ENCODE measurements at regions not wholly inside any gene's neighbourhood (a gene's known extent, or its start where the extent isn't known, plus 50 kb on each side); places are given as distances from the start of the nearest gene placed in this dataset.

GRCh38 chr9:78767490-78767889 lies 470.6 kb downstream of the PSAT1 start:
- H3K4me3 ChIP-seq (ENCODE audit: low read depth, low read length): no peak overlapping the region
- TF ChIP-seq CTCF (conservative IDR thresholded peaks at IDR 0.05; ENCODE audit: low read depth, low read length): no peak

GRCh38 chr9:78769690-78770089 lies 472.8 kb downstream of the PSAT1 start:
- TF ChIP-seq CTCF (conservative IDR thresholded peaks at IDR 0.05; ENCODE audit: low read depth, low read length): no peak
- H3K4me3 ChIP-seq (ENCODE audit: low read depth, low read length): no peak overlapping the region
- DNase-seq (ENCODE audit: low read depth): no peak

More at GRCh38 chr9:78767490-78767889, 470.6 kb downstream of the PSAT1 start:
- DNase-seq (ENCODE audit: low read depth): no peak

GRCh38 chr9:78775211-78775610 lies 478.3 kb downstream of the PSAT1 start:
- TF ChIP-seq CTCF (conservative IDR thresholded peaks at IDR 0.05; ENCODE audit: low read depth, low read length): no peak
- DNase-seq (ENCODE audit: low read depth): no peak
- H3K4me3 ChIP-seq (ENCODE audit: low read depth, low read length): no peak overlapping the region

- TF ChIP-seq CTCF (conservative IDR thresholded peaks at IDR 0.05; ENCODE audit: low read depth, low read length): no peak
- DNase-seq (ENCODE audit: low read depth): no peak
- H3K4me3 ChIP-seq (ENCODE audit: low read depth, low read length): no peak overlapping the region
Observed at GRCh38 chr9:78775696-78776295, 478.9 kb downstream of the PSAT1 start.

- H3K4me3 ChIP-seq (ENCODE audit: low read depth, low read length): no peak overlapping the region
- no peak for DNase-seq (ENCODE audit: low read depth)
- no peak for TF ChIP-seq CTCF (conservative IDR thresholded peaks at IDR 0.05; ENCODE audit: low read depth, low read length)
Observed at GRCh38 chr9:78777747-78778146, 480.8 kb downstream of the PSAT1 start.

- no peak for TF ChIP-seq CTCF (conservative IDR thresholded peaks at IDR 0.05; ENCODE audit: low read depth, low read length)
- no peak for DNase-seq (ENCODE audit: low read depth)
- H3K4me3 ChIP-seq (ENCODE audit: low read depth, low read length): no peak overlapping the region
Observed at GRCh38 chr9:78778318-78778717, 481.4 kb downstream of the PSAT1 start.

GRCh38 chr9:78778861-78779374 lies 482.0 kb downstream of the PSAT1 start:
- DNase-seq (ENCODE audit: low read depth): peak; percentile 90
- no peak for TF ChIP-seq CTCF (conservative IDR thresholded peaks at IDR 0.05; ENCODE audit: low read depth, low read length)
- H3K4me3 ChIP-seq (ENCODE audit: low read depth, low read length): no peak overlapping the region
